ENCODE measurements at regions not wholly inside any gene's neighbourhood (a gene's known extent, or its start where the extent isn't known, plus 50 kb on each side); places are given as distances from the start of the nearest gene placed in this dataset.

DNA sequence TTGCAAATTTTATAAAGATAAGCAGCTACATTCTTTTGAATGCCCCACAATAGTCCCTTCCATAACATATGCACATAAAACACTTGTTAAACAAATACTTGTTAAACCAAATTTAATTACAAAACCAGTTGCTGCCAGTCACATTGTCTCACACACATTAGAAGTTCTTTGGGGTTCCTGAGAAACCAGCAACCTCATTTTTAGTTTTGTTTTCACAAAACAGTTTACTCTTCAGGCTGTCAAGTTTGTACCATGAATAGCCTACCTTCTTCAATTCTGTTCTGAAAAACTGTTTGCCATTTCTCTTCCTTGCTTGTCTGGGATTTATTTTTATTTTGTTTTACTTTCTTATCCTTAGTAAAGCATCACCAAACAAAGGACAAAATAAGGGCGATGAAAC lies 176.5 kb upstream of the PHF14 start:
- no peak for DNase-seq (ENCODE audit: extremely low read depth, low read depth)
- TF ChIP-seq, protein P1, sequence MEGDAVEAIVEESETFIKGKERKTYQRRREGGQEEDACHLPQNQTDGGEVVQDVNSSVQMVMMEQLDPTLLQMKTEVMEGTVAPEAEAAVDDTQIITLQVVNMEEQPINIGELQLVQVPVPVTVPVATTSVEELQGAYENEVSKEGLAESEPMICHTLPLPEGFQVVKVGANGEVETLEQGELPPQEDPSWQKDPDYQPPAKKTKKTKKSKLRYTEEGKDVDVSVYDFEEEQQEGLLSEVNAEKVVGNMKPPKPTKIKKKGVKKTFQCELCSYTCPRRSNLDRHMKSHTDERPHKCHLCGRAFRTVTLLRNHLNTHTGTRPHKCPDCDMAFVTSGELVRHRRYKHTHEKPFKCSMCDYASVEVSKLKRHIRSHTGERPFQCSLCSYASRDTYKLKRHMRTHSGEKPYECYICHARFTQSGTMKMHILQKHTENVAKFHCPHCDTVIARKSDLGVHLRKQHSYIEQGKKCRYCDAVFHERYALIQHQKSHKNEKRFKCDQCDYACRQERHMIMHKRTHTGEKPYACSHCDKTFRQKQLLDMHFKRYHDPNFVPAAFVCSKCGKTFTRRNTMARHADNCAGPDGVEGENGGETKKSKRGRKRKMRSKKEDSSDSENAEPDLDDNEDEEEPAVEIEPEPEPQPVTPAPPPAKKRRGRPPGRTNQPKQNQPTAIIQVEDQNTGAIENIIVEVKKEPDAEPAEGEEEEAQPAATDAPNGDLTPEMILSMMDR (IDR thresholded peaks at IDR 0.05; ENCODE audit: low read depth, low read length) = no peak

DNA sequence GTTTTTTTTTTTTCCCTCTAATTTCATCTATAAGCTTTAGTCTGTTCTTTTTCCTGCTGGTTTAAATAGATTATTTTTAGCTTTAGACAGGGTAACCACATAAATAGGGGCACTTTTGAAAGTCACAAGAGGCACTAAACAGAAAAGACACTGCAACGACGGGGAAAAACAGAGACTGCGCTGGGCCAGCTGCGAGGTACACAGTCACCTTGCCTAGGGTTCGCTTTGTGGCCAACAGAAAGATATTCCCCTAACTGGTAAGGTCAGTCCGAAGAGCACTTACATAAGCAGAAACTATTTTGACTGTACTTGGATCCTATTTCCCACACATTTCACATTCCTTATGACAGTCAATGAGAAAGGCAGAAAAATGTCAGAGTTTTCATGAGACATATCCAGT lies 175.6 kb upstream of the PHF14 start:
- TF ChIP-seq, protein P1 (IDR thresholded peaks at IDR 0.05; ENCODE audit: low read depth, low read length) = no peak
- no peak for DNase-seq (ENCODE audit: extremely low read depth, low read depth)

DNA sequence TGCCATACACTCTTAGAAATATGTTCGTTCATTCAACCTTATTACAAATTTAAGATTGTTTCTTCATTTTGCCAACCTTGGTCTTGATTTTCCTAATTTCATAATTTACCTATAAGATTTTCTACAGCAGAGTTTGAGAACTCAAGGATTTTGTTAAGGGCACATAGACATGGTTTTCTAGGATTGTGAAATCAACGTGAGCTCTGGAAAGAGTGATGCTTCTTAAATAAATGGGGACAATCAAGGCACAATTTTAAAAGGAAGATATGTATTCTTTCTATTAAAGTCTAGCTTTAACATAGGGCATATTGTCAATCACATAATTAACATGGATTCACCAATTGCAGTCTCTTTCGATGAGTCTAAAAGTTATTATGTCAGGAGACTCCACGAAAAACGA lies 174.2 kb upstream of the PHF14 start:
- TF ChIP-seq, protein P1 (IDR thresholded peaks at IDR 0.05; ENCODE audit: low read depth, low read length) = no peak
- DNase-seq (ENCODE audit: extremely low read depth, low read depth) = no peak

DNA sequence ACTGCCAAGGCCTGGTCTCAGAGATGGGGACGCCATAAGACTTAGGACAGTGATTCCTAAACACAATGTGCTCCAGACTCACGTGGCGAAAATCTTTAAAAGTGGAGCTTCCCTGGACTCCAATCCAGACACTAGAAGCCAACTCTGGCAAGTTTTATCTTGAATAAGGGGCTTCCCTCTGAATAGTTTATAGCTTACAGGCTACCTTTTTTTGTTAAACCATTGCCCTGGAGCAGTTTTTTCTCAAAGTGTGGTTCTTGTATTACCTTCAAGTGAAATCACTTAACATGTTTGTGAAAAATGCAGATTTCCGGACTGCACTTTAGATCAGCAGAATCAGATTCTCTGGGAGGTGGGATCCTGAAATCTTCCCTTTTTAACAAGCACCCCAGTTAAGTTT lies 171.7 kb upstream of the PHF14 start:
- TF ChIP-seq, protein P1 (IDR thresholded peaks at IDR 0.05; ENCODE audit: low read depth, low read length) = no peak
- no peak for DNase-seq (ENCODE audit: extremely low read depth, low read depth)

DNA sequence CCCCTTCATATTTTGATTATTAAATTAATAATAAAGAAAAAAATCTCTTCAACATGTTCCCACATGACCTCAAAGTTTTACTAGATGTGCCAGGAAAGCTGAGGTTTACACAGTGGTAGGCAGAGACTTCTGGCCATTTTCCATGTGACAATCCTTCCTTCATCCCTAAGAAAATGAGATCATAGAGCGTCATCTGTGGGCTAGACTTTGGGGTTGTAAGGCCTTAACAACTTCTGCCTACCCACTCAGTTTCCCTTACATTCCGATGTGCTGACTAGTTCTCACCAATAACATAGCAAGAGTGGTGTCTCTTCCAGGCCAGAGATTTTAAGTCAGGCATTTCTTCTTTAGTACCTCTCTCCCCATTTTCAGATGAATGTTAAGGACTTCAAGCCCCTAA lies 171.1 kb upstream of the PHF14 start:
- TF ChIP-seq, protein P1 (IDR thresholded peaks at IDR 0.05; ENCODE audit: low read depth, low read length) = no peak
- DNase-seq (ENCODE audit: extremely low read depth, low read depth) = no peak

DNA sequence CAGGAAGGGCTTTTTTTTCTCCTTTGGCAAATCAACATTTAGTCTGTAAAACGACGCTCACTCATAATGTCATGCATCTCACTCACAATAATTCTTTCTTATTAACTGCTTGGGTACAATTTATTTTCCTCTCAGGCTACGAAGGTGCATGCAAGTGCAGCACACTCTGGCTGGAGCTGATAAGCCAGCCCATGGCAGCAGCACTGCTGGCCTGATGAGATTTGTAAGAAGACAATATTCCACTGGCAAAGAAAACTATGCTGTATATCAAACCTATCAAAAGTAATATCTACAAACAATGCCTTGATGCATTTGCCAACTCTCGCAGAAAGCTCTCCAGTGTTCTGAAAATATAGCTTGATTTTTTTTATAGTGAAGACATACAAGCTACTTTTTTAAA lies 170.0 kb upstream of the PHF14 start:
- DNase-seq (ENCODE audit: extremely low read depth, low read depth) = no peak
- TF ChIP-seq, protein P1 (IDR thresholded peaks at IDR 0.05; ENCODE audit: low read depth, low read length) = no peak

DNA sequence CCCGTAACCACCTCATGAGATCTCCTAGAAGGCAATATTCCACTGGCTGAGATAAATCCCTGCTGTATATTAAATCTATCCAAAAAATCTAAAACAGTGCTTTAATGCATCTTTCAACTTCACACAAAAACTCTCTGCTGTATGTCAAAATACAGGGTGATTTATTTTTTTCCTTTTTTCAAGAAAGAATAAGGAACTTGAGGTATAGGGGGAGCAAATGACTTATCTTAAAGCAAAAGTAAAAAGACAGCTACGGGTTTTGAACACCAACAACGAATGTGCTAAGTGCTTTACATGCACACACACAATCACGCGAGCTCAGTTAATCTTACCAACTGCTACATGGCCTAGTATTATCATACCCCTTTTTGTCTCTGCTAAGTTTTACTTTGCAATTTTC lies 168.9 kb upstream of the PHF14 start:
- TF ChIP-seq, protein P1 (IDR thresholded peaks at IDR 0.05; ENCODE audit: low read depth, low read length) = no peak
- no peak for DNase-seq (ENCODE audit: extremely low read depth, low read depth)
